ENCODE measurements at regions not wholly inside any gene's neighbourhood (a gene's known extent, or its start where the extent isn't known, plus 50 kb on each side); places are given as distances from the start of the nearest gene placed in this dataset.
"Not testable (repeated sequence)": the region's sequence is repeated elsewhere in the genome, so short reads cannot be mapped to it uniquely, and the experiment has no call there.

DNA sequence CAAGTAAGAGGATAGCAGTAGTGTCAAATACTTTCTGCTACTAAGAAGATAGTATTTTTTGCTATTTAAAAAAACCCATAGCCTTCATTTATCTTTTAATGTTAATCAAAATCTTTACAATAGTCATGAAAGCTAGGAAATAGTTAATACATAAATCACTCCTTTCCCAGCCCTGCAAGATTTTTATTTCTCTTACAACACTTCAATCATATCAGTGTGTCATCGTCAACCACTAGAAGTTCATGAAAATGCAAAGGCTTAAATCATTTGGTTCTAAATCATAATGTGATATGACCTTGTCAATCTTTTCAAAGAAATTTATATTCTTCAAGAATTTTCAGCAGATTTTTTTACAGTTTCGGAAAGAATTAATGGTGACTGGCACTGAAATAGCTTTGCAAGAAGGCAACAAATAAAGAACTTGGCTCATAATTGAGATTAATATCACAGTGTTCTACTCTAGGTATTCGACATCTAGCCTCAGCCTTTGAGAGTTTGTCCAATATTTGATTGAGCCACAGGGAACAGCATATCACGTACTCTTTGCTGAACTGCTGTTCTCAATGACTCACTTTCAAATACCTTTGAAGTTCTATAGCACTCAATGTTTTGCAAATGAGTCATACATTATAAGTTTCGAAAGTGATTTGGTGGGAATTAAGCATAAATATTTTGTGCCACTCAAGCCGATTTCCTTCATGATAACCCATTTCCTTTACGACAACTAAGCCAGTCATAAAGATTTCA is 384.0 kb upstream of the FOXG1 start:
- peak overlapping the region; percentile 62 for H3K4me2 ChIP-seq (ENCODE audit: control insufficient read depth, extremely low read depth, insufficient read depth, low read depth, low read length)
- DNase-seq (ENCODE audit: low read depth, low spot score) (no peak), FAIRE-seq (peak; percentile 73)
- dilution Hi-C loops (cut with MboI; ENCODE audit: extremely low pct_ligation_motif_present, low sequenced_read_pairs) = no loop called here
- no peaks in the 10 kb centered on the region for H3K36me3 ChIP-seq (ENCODE audit: control insufficient read depth in 2 of 2, extremely low read depth in 1 of 2, insufficient read depth in 2 of 2, low read length in 2 of 2)
- H3K4me1 ChIP-seq (ENCODE audit: control insufficient read depth, extremely low read depth, insufficient read depth, low read length) = peaks cover 11% of the 10 kb centered on the region
- H3K27ac ChIP-seq (ENCODE audit: control insufficient read depth, insufficient read depth, low read length) = peak overlapping the region; percentile 49
- H3K9ac ChIP-seq (ENCODE audit: control insufficient read depth, extremely low read depth, insufficient read depth, low read length) = no peak overlapping the region
- H2AFZ ChIP-seq (ENCODE audit: control insufficient read depth, low read length) = no peak overlapping the region
- H3K9me3 ChIP-seq (ENCODE audit: control insufficient read depth, low read depth, low read length) = no peaks in the 10 kb centered on the region
- no peaks in the 10 kb centered on the region for H3K79me2 ChIP-seq (ENCODE audit: control insufficient read depth, insufficient read depth, low read length)
- TF ChIP-seq, protein P1, sequence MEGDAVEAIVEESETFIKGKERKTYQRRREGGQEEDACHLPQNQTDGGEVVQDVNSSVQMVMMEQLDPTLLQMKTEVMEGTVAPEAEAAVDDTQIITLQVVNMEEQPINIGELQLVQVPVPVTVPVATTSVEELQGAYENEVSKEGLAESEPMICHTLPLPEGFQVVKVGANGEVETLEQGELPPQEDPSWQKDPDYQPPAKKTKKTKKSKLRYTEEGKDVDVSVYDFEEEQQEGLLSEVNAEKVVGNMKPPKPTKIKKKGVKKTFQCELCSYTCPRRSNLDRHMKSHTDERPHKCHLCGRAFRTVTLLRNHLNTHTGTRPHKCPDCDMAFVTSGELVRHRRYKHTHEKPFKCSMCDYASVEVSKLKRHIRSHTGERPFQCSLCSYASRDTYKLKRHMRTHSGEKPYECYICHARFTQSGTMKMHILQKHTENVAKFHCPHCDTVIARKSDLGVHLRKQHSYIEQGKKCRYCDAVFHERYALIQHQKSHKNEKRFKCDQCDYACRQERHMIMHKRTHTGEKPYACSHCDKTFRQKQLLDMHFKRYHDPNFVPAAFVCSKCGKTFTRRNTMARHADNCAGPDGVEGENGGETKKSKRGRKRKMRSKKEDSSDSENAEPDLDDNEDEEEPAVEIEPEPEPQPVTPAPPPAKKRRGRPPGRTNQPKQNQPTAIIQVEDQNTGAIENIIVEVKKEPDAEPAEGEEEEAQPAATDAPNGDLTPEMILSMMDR (optimal IDR thresholded peaks at IDR 0.05 in 1 of 3, IDR thresholded peaks at IDR 0.05 in 1 of 3, conservative IDR thresholded peaks at IDR 0.05 in 1 of 3; ENCODE audit: extremely low read depth in 1 of 3, insufficient read depth in 2 of 3, low read length in 3 of 3) = no peak
- TF ChIP-seq EZH2 (IDR thresholded peaks at IDR 0.05; ENCODE audit: low read length) = no peak
- no peaks in the 10 kb centered on the region for H3K9me1 ChIP-seq (ENCODE audit: control insufficient read depth, extremely low read depth, insufficient read depth, low read length)
- no peaks in the 10 kb centered on the region for H3K27me3 ChIP-seq (ENCODE audit: control insufficient read depth, extremely low read depth, insufficient read depth, low read length)
- H4K20me1 ChIP-seq (ENCODE audit: control insufficient read depth, extremely low read depth, insufficient read depth, low read length) = no peaks in the 10 kb centered on the region
- H3K4me3 ChIP-seq (ENCODE audit: control insufficient read depth in 2 of 3, extremely low read depth in 1 of 3, insufficient read depth in 2 of 3, low read depth in 1 of 3, low read length in 3 of 3) = peak overlapping the region in 1 of 3 experiments; percentile 32

DNA sequence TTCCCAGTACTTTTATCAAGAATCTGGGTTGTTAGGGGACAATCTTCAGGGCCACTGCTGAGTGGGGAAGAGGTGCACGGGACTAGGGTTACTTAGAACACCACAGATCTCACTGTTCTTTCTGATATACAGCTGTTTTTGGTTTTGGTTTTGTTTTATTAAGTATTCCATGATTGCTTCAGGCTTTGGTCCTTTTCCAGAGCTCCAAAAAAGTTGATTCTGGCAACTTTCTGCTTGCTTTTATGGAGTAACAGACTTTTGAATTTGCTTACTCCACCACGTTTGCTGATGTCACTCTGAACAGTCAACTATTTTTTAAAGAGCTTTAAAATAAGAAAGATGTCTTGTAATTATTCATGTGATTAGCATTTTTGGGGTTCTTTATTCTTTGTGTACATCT is 368.1 kb upstream of the FOXG1 start:
- no peak overlapping the region for H3K4me3 ChIP-seq (ENCODE audit: control insufficient read depth in 2 of 3, extremely low read depth in 1 of 3, insufficient read depth in 2 of 3, low read depth in 1 of 3, low read length in 3 of 3)
- no peaks in the 10 kb centered on the region for H4K20me1 ChIP-seq (ENCODE audit: control insufficient read depth, extremely low read depth, insufficient read depth, low read length)
- dilution Hi-C loops (cut with MboI; ENCODE audit: extremely low pct_ligation_motif_present, low sequenced_read_pairs) = no loop called here
- H3K79me2 ChIP-seq (ENCODE audit: control insufficient read depth, insufficient read depth, low read length) = no peaks in the 10 kb centered on the region
- no peak overlapping the region for H3K27ac ChIP-seq (ENCODE audit: control insufficient read depth, insufficient read depth, low read length)
- FAIRE-seq (no peak), DNase-seq (ENCODE audit: low read depth, low spot score) (no peak)
- H3K27me3 ChIP-seq (ENCODE audit: control insufficient read depth, extremely low read depth, insufficient read depth, low read length) = no peaks in the 10 kb centered on the region
- H3K36me3 ChIP-seq (ENCODE audit: control insufficient read depth in 2 of 2, extremely low read depth in 1 of 2, insufficient read depth in 2 of 2, low read length in 2 of 2) = no peaks in the 10 kb centered on the region
- no peaks in the 10 kb centered on the region for H3K9me3 ChIP-seq (ENCODE audit: control insufficient read depth, low read depth, low read length)
- TF ChIP-seq, protein P1 (optimal IDR thresholded peaks at IDR 0.05 in 1 of 3, IDR thresholded peaks at IDR 0.05 in 1 of 3, conservative IDR thresholded peaks at IDR 0.05 in 1 of 3; ENCODE audit: extremely low read depth in 1 of 3, insufficient read depth in 2 of 3, low read length in 3 of 3) = no peak
- no peak for TF ChIP-seq EZH2 (IDR thresholded peaks at IDR 0.05; ENCODE audit: low read length)
- H3K9ac ChIP-seq (ENCODE audit: control insufficient read depth, extremely low read depth, insufficient read depth, low read length) = no peak overlapping the region
- H2AFZ ChIP-seq (ENCODE audit: control insufficient read depth, low read length) = no peak overlapping the region
- no peaks in the 10 kb centered on the region for H3K4me1 ChIP-seq (ENCODE audit: control insufficient read depth, extremely low read depth, insufficient read depth, low read length)
- H3K4me2 ChIP-seq (ENCODE audit: control insufficient read depth, extremely low read depth, insufficient read depth, low read depth, low read length) = no peak overlapping the region
- no peaks in the 10 kb centered on the region for H3K9me1 ChIP-seq (ENCODE audit: control insufficient read depth, extremely low read depth, insufficient read depth, low read length)

DNA sequence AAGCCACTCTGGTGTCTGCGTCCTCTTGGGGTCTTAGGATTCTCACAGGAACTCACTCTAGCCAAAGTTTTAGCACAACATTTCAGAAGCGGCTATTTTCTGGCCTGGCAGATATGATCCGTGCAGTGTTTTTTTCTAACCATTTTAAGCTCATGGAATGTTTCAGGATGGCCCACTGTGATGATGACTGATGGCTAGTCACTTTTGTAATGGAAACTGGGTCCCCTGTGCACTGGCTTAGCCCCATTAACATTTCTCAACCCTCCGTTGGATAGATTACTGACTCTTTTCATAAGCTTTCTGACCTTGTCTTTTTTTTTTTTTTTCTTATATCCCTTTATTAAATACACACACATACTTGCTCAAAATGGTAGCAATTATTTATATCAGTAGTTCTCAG is 364.9 kb upstream of the FOXG1 start:
- DNase-seq (ENCODE audit: low read depth, low spot score); H3K36me3 ChIP-seq (ENCODE audit: control insufficient read depth in 2 of 2, extremely low read depth in 1 of 2, insufficient read depth in 2 of 2, low read length in 2 of 2); H3K4me3 ChIP-seq (ENCODE audit: control insufficient read depth in 2 of 3, extremely low read depth in 1 of 3, insufficient read depth in 2 of 3, low read depth in 1 of 3, low read length in 3 of 3); H2AFZ ChIP-seq (ENCODE audit: control insufficient read depth, low read length); H3K9me3 ChIP-seq (ENCODE audit: control insufficient read depth, low read depth, low read length); H3K4me2 ChIP-seq (ENCODE audit: control insufficient read depth, extremely low read depth, insufficient read depth, low read depth, low read length); H3K9ac ChIP-seq (ENCODE audit: control insufficient read depth, extremely low read depth, insufficient read depth, low read length); FAIRE-seq; H3K79me2 ChIP-seq (ENCODE audit: control insufficient read depth, insufficient read depth, low read length); H3K9me1 ChIP-seq (ENCODE audit: control insufficient read depth, extremely low read depth, insufficient read depth, low read length); dilution Hi-C loops (cut with MboI; ENCODE audit: extremely low pct_ligation_motif_present, low sequenced_read_pairs); H4K20me1 ChIP-seq (ENCODE audit: control insufficient read depth, extremely low read depth, insufficient read depth, low read length); H3K4me1 ChIP-seq (ENCODE audit: control insufficient read depth, extremely low read depth, insufficient read depth, low read length); H3K27me3 ChIP-seq (ENCODE audit: control insufficient read depth, extremely low read depth, insufficient read depth, low read length); H3K27ac ChIP-seq (ENCODE audit: control insufficient read depth, insufficient read depth, low read length): not testable (repeated sequence)

All from keratinocyte (primary cell).